HL-60 (cell line): ENCODE measurements at regions not wholly inside any gene's neighbourhood (a gene's known extent, or its start where the extent isn't known, plus 50 kb on each side); places are given as distances from the start of the nearest gene placed in this dataset.

Experiments
- GABPA ChIP-seq: IDR thresholded peaks from 2 replicates; pipeline ENCODE4 v1.6.1; 2012; ENCODE audit warnings: low read depth
- POLR2AphosphoS5 ChIP-seq: IDR thresholded peaks from 2 replicates; pipeline ENCODE4 v1.6.1; 2012; ENCODE audit warnings: low read depth
- TF ChIP-seq, protein P1 (sequence below): IDR thresholded peaks from one replicate; pipeline ENCODE4 v1.5.1; 2011; ENCODE audit warnings: low read length, control low read depth, inconsistent platforms; ENCODE audit not compliant: insufficient read depth
- TF ChIP-seq, protein P2 (sequence below): IDR thresholded peaks from 2 replicates; pipeline ENCODE4 v1.6.1; 2012; ENCODE audit warnings: low read depth; ENCODE audit not compliant: insufficient replicate concordance

- TF ChIP-seq POLR2AphosphoS5 (no peak), GABPA (no peak)
- TF ChIP-seq, protein P1, sequence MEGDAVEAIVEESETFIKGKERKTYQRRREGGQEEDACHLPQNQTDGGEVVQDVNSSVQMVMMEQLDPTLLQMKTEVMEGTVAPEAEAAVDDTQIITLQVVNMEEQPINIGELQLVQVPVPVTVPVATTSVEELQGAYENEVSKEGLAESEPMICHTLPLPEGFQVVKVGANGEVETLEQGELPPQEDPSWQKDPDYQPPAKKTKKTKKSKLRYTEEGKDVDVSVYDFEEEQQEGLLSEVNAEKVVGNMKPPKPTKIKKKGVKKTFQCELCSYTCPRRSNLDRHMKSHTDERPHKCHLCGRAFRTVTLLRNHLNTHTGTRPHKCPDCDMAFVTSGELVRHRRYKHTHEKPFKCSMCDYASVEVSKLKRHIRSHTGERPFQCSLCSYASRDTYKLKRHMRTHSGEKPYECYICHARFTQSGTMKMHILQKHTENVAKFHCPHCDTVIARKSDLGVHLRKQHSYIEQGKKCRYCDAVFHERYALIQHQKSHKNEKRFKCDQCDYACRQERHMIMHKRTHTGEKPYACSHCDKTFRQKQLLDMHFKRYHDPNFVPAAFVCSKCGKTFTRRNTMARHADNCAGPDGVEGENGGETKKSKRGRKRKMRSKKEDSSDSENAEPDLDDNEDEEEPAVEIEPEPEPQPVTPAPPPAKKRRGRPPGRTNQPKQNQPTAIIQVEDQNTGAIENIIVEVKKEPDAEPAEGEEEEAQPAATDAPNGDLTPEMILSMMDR = no peak
- TF ChIP-seq, protein P2, sequence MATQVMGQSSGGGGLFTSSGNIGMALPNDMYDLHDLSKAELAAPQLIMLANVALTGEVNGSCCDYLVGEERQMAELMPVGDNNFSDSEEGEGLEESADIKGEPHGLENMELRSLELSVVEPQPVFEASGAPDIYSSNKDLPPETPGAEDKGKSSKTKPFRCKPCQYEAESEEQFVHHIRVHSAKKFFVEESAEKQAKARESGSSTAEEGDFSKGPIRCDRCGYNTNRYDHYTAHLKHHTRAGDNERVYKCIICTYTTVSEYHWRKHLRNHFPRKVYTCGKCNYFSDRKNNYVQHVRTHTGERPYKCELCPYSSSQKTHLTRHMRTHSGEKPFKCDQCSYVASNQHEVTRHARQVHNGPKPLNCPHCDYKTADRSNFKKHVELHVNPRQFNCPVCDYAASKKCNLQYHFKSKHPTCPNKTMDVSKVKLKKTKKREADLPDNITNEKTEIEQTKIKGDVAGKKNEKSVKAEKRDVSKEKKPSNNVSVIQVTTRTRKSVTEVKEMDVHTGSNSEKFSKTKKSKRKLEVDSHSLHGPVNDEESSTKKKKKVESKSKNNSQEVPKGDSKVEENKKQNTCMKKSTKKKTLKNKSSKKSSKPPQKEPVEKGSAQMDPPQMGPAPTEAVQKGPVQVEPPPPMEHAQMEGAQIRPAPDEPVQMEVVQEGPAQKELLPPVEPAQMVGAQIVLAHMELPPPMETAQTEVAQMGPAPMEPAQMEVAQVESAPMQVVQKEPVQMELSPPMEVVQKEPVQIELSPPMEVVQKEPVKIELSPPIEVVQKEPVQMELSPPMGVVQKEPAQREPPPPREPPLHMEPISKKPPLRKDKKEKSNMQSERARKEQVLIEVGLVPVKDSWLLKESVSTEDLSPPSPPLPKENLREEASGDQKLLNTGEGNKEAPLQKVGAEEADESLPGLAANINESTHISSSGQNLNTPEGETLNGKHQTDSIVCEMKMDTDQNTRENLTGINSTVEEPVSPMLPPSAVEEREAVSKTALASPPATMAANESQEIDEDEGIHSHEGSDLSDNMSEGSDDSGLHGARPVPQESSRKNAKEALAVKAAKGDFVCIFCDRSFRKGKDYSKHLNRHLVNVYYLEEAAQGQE = no peak
These were observed 128.4 kb upstream of the SPACA7 start for GRCh38 chr13:112247471-112248405.
